Hypothalamus (tissue), 51 donors: ENCODE measurements at regions not wholly inside any gene's neighbourhood (a gene's known extent, or its start where the extent isn't known, plus 50 kb on each side); places are given as distances from the start of the nearest gene placed in this dataset.
"Not testable (repeated sequence)": the region's sequence is repeated elsewhere in the genome, so short reads cannot be mapped to it uniquely, and the experiment has no call there.

Source experiments
- DNase-seq, 51 donors: peaks; one replicate each; lab custom pipeline; 2025; lab: John Stamatoyannopoulos, UW

DNA sequence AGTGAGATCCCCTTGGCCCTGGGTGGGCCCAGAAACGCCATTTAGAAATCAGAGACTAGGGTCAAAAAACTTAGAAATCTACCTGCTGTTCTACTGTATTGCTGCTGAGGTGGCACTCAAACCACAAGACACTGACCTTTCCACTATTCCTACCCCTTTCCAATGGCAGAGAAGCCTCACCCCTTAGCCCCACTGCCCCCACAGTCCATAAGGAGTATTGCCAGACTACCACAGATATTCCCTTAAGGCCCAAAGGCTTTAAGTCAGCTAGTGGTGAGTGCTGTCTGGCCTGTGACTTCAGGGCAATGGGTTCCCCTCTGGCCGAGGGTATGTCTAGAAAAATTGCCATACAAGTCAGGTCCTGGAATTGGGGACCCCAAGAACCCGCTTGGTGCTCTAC lies 656.1 kb downstream of the COL12A1 start:
- DNase-seq = no peak

GRCh38 chr6:74534465-74535211 lies 671.2 kb downstream of the COL12A1 start:
- DNase-seq = no peak

DNA sequence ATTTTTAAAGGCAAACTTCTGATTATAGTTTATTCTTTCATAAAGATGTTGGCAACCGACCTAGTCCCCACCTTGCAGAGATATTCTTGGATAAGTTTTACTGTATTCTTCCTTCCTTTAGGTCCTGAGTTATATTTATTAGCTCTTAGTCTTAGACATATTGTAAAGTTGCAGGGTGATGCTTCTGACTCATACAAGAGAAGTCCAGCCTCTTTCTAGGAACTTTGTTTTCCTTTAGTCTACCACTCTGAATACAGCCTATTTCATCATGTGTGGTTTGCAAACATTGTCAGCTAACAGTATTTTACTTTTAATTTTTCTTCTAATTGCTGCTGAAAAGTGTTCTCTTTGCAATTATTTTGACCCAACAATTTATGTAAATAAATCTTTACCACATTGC lies 686.7 kb downstream of the COL12A1 start:
- no peak for DNase-seq

- no peak for DNase-seq
These were observed 687.8 kb downstream of the COL12A1 start for GRCh38 chr6:74518035-74518434.

- DNase-seq = no peak
These were observed 695.0 kb downstream of the COL12A1 start for GRCh38 chr6:74510878-74511277.

DNA sequence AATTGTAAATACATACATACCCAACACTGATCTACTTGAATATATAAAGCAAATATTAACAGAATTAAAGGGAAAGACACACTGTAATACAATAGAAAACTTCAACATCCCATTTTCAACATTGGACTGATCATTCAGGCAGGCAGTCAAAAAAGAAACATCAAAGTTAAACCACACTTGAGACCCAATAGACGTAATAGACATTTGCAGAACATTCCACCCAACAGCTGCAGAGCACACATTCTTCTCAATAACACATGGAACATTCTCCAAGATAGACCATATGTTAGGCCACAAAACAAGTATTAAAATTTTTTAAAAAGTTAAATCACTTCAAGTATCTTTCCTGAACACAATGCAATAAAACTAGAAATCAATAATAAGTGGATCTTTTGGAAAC lies 698.2 kb downstream of the COL12A1 start:
- no peak for DNase-seq

DNA sequence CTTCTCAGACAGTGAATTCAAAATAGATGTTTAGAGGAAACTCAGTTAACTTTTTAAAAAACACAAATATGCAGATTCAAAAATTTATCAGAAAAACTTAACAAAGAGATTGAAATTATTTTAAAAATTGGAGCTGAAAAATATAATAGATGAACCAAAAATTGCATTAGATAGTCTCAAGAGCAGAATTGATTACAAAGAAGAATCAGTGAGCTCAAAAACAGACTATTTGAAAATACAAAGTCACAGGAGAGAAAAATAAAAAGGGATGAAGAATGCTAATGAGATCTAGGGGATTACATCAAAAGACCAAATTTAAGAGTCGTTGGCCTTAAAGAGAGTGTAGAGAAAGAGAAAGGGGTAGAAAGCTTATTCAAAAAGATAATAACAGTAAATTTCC lies 700.5 kb downstream of the COL12A1 start:
- no peak for DNase-seq

GRCh38 chr6:74504941-74505340 lies 700.9 kb downstream of the COL12A1 start:
- no peak for DNase-seq

- no peak for DNase-seq
These were observed 713.3 kb downstream of the COL12A1 start for GRCh38 chr6:74492587-74492986.

DNA sequence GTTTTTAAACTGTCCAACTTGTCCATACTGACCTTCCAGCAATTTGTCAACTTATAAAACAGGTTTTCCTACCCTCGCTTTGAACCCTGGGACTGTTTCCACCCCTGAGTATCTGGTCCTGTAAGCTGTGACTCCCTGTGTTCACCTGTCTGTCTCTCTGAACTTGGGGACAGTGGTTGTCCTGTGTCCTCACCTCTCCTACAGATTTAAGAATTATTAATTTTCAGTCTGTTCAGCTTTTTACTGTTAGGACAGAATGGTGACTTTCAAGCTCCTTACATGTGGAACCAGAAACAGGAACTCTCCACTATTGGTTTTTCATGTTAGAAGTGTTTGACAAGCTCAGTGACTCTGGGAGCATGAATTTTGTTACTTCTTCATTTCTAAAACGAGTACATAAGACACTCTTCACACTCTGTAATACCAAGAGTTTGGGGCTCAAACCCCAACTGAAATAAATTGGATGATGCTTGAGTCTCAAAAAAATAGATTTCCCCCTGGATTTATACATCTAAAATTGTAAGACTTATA lies 713.9 kb downstream of the COL12A1 start:
- no peak for DNase-seq

DNA sequence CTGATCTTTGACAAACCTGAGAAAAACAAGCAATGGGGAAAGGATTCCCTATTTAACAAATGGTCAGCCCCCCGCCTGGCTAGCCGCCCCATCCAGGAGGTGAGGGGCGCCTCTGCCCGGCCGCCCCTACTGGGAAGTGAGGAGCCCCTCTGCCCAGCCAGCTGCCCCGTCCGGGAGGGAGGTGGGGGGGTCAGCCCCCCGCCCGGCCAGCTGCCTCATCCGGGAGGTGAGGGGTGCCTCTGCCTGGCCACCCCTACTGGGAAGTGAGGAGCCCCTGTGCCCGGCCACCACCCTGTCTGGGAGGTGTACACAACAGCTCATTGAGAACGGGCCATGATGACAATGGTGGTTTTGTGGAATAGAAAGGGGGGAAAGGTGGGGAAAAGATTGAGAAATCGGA lies 717.1 kb downstream of the COL12A1 start:
- not testable (repeated sequence) for DNase-seq

DNA sequence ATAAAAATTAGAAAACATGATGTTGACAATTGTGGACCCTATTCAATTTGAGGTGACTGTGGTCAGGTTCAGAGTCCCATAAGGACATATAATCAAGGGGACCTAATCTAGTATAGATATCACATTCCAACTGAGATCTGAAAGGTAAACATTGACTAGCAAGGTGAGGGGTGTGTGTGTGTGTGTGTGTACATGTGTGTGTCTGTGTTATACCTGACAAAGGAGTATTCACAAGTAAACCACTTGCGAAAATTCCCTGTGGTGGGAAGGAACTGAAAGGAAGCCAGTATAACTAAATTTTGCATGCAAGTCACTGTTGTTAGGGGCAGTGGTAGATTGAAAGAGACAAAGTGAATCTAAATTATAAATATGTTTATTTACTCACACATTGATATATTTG lies 723.7 kb downstream of the COL12A1 start:
- DNase-seq = no peak

DNA sequence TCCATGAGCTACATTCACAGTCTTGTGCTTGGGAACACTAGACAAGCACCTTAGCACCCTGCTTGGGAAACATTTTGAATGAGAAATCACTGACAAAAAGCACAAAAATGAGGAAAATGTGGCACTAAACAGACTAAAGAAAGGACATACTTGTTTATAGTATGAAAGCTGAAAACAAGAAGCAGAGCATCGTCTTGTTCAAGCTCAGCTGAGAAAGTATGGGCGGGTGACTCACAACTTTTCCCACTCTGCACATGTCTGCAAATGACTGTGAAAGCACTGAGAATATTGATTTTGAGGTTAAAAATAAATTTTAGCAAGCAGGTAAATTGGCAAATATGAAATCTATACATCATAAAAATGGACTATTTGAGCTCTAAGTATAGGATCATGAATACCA lies 725.3 kb downstream of the COL12A1 start:
- DNase-seq = no peak

DNA sequence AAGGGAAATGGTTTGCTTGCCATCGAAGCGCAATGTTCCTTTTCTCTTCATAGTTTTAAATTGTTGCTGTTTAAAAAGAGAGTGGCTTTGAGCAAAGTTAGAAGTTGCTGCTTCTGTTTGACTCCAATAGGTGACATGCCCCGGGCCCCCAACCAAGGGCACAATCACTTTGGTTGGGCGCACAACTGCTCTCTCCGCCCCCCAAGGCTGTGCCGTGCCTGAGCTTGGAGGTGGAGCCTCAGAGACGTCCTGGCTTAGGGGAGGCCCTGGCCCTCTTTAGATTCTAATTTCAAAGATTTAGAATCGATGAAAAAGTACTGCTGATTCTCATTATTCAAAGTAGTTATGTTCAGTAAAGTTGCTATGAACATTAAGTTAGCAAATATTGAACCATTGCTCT lies 725.9 kb downstream of the COL12A1 start:
- no peak for DNase-seq

- no peak for DNase-seq
These were observed 726.4 kb downstream of the COL12A1 start for GRCh38 chr6:74479420-74479819.

DNA sequence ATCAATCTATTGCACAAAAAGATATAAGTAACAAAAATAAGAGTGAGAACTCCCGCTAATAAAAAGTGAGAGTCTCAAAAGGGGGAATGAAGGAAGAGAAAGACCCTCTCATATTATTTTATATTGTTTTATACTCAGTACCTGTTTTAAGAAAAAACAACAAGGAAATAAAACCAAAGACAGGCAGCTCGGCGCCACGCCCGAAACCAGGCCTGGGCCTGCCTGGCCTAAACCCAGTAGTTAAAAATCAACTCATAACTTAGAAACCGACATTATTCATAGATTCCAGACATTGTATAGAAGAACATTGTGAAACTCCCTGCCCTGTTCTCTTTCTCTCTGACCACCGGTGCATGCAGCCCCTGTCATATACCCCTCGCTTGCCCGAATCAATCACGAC lies 731.8 kb downstream of the COL12A1 start:
- not testable (repeated sequence) for DNase-seq

DNA sequence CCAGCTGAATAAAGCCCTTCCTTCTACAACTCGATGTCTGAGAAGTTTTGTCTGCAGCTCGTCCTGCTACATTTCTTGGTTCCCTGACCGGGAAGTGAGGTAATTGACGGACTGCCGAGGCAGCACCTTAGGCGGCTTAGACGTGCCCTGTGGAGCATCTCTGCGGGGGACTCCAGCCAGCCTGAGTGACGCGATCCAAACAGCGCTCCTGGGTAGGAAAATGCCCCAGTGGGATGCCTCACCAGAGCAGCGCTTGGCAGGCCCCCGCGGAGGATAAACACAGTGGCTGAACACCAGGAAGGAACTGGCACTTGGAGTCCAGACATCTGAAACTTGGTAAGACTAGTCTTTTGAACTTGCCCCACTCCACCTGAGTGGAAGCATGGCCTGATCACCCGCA lies 737.3 kb downstream of the COL12A1 start:
- DNase-seq = not testable (repeated sequence)

GRCh38 chr6:74467533-74468215 lies 738.2 kb downstream of the COL12A1 start:
- no peak for DNase-seq

GRCh38 chr6:74466572-74466971 lies 739.3 kb downstream of the COL12A1 start:
- DNase-seq = no peak

DNA sequence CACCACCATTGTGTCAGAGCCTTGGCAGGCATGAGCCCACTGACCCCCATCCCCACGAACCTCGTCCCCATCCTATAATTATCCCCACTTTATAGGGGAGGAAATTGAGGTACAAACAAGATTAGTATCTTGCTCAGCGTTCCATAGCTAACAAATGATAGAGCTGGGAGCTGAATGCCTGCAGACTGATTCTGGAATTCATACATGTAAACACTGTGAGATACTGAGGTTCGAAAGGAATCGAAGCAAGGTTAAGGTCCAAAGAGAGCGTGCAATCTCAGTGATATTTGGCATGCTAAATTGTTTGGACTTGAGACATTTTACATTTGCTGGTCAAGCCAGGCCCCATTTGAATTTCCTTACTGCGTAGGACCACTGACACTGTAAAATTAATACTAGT lies 746.6 kb downstream of the COL12A1 start:
- no peak for DNase-seq

GRCh38 chr6:74458536-74458935 lies 747.3 kb downstream of the COL12A1 start:
- DNase-seq = no peak

- DNase-seq = no peak
These were observed 750.1 kb downstream of the COL12A1 start for GRCh38 chr6:74455786-74456185.
